Fibroblast of lung (primary cell): ENCODE measurements at regions not wholly inside any gene's neighbourhood (a gene's known extent, or its start where the extent isn't known, plus 50 kb on each side); places are given as distances from the start of the nearest gene placed in this dataset.

Source experiments
- DNase-seq, 2 donors: peaks; one replicate each; pipeline versions ENCODE4 v3.0.0 to v3.0.0-alpha.2; 2010; ENCODE audit warnings: low read depth in 2 of 2
- H2AFZ ChIP-seq: 2 replicates; pipeline ENCODE4 v1.5.1; 2012; ENCODE audit warnings: low read length, control low read depth, inconsistent platforms
- H3K27ac ChIP-seq: 2 replicates; pipeline ENCODE4 v1.5.1; 2011; ENCODE audit warnings: low read length, control low read depth; ENCODE audit not compliant: insufficient read depth
- H3K27me3 ChIP-seq: 2 replicates; pipeline ENCODE4 v1.5.1; 2011; ENCODE audit warnings: mild to moderate bottlenecking, low read length; ENCODE audit not compliant: control insufficient read depth, insufficient read depth
- H3K36me3 ChIP-seq: 2 replicates; pipeline ENCODE4 v1.5.1; 2011; ENCODE audit warnings: low read length; ENCODE audit not compliant: control insufficient read depth, insufficient read depth
- H3K4me1 ChIP-seq: 2 replicates; pipeline ENCODE4 v1.5.1; 2011; ENCODE audit warnings: low read length; ENCODE audit not compliant: control insufficient read depth, insufficient read depth; ENCODE audit errors: extremely low read depth
- H3K4me2 ChIP-seq: 2 replicates; pipeline ENCODE4 v1.5.1; 2011; ENCODE audit warnings: low read length, control low read depth; ENCODE audit not compliant: insufficient read depth; ENCODE audit errors: extremely low read depth
- H3K4me3 ChIP-seq, 4 experiments: fragments of 200-600 bp in 1 of 4; sonication (generic) in 1 of 4; replicated peaks in 1 of 4; 2 replicates each; pipeline ENCODE4 v1.5.1; 2011 to 2016; ENCODE audit warnings: low read length in 4 of 4, low read depth in 3 of 4, mild to moderate bottlenecking in 3 of 4, control low read depth in 2 of 4, inconsistent platforms in 1 of 4, mixed read lengths in 1 of 4; ENCODE audit not compliant: insufficient read depth in 1 of 4; ENCODE audit errors: control extremely low read depth in 1 of 4
- H3K79me2 ChIP-seq: 2 replicates; pipeline ENCODE4 v1.5.1; 2012; ENCODE audit warnings: mild to moderate bottlenecking, low read length, inconsistent platforms; ENCODE audit not compliant: control insufficient read depth, insufficient read depth
- H3K9ac ChIP-seq: 2 replicates; pipeline ENCODE4 v1.5.1; 2011; ENCODE audit warnings: mild to moderate bottlenecking, low read length, control low read depth; ENCODE audit not compliant: insufficient read depth
- H3K9me3 ChIP-seq: 2 replicates; pipeline ENCODE4 v1.5.1; 2012; ENCODE audit warnings: low read depth, low read length; ENCODE audit not compliant: control insufficient read depth, insufficient read depth
- H4K20me1 ChIP-seq: 2 replicates; pipeline ENCODE4 v1.5.1; 2011; ENCODE audit warnings: low read length; ENCODE audit not compliant: control insufficient read depth, insufficient read depth; ENCODE audit errors: extremely low read depth
- CTCF ChIP-seq, 2 donors: IDR thresholded peaks in 1 of 2; conservative IDR thresholded peaks in 1 of 2; 1 replicate in 1 of 2; 2 replicates in 1 of 2; pipeline ENCODE4 v1.5.1; 2011 to 2012; ENCODE audit warnings: low read length in 2 of 2, control low read depth in 1 of 2, inconsistent platforms in 1 of 2, low read depth in 1 of 2, mild to moderate bottlenecking in 1 of 2
- EZH2 ChIP-seq: IDR thresholded peaks from 2 replicates; pipeline ENCODE4 v1.5.1; 2012; ENCODE audit warnings: low read length, control low read depth, mild to moderate bottlenecking; ENCODE audit errors: missing control alignments

- H3K4me3 ChIP-seq: peak overlapping the region; percentile 76 to 92 (median 78)
- H3K27ac ChIP-seq: peak overlapping the region; percentile 83
- peaks cover 48% of the 10 kb centered on the region for H3K4me1 ChIP-seq
- no peak for TF ChIP-seq EZH2
- TF ChIP-seq CTCF (conservative IDR thresholded peaks at IDR 0.05 in 1 of 2, IDR thresholded peaks at IDR 0.05 in 1 of 2; ENCODE audit: low read depth in 1 of 2, low read length in 2 of 2): no peak
- H3K9ac ChIP-seq: peak overlapping the region; percentile 96
- H3K36me3 ChIP-seq: peaks cover 19% of the 10 kb centered on the region
- H2AFZ ChIP-seq: no peak overlapping the region
- H3K9me3 ChIP-seq: no peaks in the 10 kb centered on the region
- no peaks in the 10 kb centered on the region for H3K27me3 ChIP-seq
- peak; percentile 81 to 82 for DNase-seq
- peaks cover 10% of the 10 kb centered on the region for H4K20me1 ChIP-seq
- peak overlapping the region; percentile 96 for H3K4me2 ChIP-seq
- peaks cover 87% of the 10 kb centered on the region for H3K79me2 ChIP-seq
These were observed 111.1 kb downstream of the NAV1 start for GRCh38 chr1:201649761-201650622.

- Histone ChIP-seq H3K79me2 (peaks cover 92% of the 10 kb centered on the region), H3K4me2 (peak overlapping the region; percentile 96), H3K27ac (peak overlapping the region; percentile 83), H3K9ac (peak overlapping the region; percentile 96), H3K4me3 (peak overlapping the region; percentile 76 to 92 (median 78)), H3K27me3 (no peaks in the 10 kb centered on the region), H3K9me3 (no peaks in the 10 kb centered on the region), H3K36me3 (peaks cover 21% of the 10 kb centered on the region), H2AFZ (no peak overlapping the region), H4K20me1 (peaks cover 10% of the 10 kb centered on the region), H3K4me1 (peaks cover 52% of the 10 kb centered on the region)
- TF ChIP-seq EZH2 (no peak), CTCF (conservative IDR thresholded peaks at IDR 0.05 in 1 of 2, IDR thresholded peaks at IDR 0.05 in 1 of 2; ENCODE audit: low read depth in 1 of 2, low read length in 2 of 2) (no peak)
- no peak for DNase-seq
These were observed 111.7 kb downstream of the NAV1 start for GRCh38 chr1:201650623-201650933.

GRCh38 chr1:201652181-201652580 lies 113.3 kb downstream of the NAV1 start:
- Histone ChIP-seq H2AFZ (no peak overlapping the region), H3K4me3 (peak overlapping the region; percentile 7 to 92 (median 78)), H3K9me3 (no peaks in the 10 kb centered on the region), H3K27ac (peak overlapping the region; percentile 83), H3K4me2 (peak overlapping the region; percentile 96), H3K36me3 (peaks cover 21% of the 10 kb centered on the region), H4K20me1 (peaks cover 10% of the 10 kb centered on the region), H3K27me3 (no peaks in the 10 kb centered on the region), H3K9ac (peak overlapping the region; percentile 96), H3K79me2 (peaks cover 96% of the 10 kb centered on the region), H3K4me1 (peaks cover 56% of the 10 kb centered on the region)
- no peak for DNase-seq
- no peak for TF ChIP-seq CTCF (conservative IDR thresholded peaks at IDR 0.05 in 1 of 2, IDR thresholded peaks at IDR 0.05 in 1 of 2; ENCODE audit: low read depth in 1 of 2, low read length in 2 of 2)
- no peak for TF ChIP-seq EZH2
